GM19238 (cell line): ENCODE measurements at regions not wholly inside any gene's neighbourhood (a gene's known extent, or its start where the extent isn't known, plus 50 kb on each side); places are given as distances from the start of the nearest gene placed in this dataset.
A peak's percentile ranks its signal among the peaks of the same experiment; 100 is the strongest.

Experiments used
- DNase-seq: peaks from one replicate; pipeline ENCODE4 v3.0.0; 2011; ENCODE audit warnings: low spot score; ENCODE audit not compliant: insufficient read length

GRCh38 chr2:144333143-144333555, 186.8 kb downstream of the ZEB2 start:
- DNase-seq: no peak

DNA sequence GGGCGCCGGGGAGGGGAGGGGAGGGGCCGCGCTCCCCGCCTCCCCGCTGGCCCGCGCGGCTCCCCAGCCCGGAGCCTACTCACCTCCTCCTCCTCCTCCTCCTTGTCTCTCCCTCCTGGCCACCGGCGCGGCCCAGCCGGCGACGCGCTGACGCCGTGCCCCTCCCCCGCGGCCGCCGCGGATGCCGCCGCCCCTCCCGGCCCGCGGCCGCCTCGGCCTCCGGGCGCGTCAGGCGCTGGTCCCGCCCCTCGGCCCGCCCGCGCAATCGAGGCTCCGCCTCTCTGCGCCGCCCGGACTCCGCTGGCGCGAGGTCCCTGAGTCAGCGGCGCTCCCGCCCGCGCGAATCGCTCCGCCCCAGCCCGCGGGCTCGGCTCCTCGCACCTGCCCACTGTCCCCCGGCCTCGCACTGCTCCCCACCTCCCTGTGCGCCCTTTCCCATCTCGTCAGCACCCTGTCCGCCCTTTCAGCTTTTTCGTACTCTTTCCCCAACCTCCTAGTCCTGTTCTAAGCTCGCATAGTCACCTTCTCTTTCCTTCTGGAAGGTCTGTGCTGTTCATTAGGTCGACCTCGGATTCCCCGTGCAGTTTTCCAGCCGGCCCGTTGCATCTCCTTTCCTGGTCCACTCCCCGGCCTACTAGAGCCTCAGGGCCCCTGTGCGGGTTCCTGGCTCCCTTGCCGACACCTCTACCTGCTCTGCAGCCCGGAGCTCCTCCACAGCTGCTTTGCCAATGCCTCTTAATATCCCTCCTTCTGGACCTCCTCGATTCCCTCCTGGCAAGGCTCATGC, 187.4 kb downstream of the ZEB2 start:
- peak; percentile 81 for DNase-seq

DNA sequence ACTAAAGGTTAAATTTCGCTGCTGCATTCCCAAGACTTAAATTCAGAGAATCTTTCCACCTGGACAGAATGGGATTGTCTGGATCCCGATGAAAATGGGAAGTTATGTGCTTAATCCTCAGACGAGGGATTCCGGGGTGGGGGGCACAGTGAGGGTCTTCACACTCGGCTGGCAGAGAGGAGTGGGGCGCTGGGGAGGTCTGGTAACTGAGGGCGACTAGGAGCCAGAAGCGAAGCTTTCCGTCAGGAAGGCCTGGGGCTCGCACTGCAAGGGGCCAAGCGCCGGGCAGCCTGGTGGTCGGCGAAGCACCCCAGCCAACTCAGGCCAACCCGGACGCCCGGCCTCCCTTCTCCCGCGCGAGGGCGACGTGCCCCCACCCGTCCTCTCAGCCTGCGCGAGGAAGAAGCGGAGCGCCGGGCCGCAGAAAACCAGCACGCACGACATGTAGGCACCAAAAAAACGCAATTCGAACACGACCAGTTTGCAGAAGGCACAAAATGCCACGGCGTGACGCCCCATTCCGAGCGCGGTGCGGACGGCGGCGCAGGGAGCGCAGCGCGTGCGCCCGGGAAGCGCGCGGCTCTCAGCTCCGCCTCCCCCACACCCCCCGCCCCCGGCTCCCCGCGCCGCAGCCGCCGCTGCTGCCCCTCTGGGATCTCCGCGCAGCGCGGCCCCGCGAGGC, 188.1 kb downstream of the ZEB2 start:
- peak; percentile 42 for DNase-seq

DNA sequence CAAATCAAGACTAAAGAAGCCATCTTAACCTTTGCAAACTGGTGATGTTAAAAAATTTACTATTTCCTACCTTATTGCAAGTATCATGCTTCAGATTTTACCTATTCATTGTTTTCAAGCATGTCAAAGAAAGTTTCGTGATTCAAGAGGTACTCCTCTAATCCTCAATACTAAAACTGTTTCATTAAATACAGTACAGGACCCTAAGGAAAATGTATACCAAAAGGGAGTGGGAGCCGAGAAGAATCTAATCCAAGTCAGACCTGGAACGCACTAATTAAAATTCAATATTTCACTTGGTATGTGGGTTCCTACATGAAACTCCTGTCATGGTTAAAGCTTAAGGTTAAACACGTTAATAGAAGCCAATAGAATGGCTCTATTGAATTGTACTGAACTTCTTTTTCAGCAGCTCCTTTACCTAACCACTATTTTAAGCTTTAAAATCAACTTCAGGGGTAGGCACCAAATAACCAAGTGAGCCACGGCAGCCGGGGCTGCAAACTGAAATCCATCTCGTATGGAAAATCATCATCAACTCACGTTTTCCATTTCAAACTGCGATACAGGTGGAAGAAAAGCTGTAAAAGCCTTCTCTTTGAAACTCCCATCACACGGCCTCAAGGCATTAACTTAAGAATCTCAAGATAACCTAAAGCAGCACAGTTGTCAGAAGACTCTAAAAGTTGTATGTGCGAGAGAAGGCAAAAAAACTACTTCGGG, 188.8 kb downstream of the ZEB2 start:
- no peak for DNase-seq

- no peak for DNase-seq
Measured at GRCh38 chr2:144329472-144329871, 190.4 kb downstream of the ZEB2 start.

DNA sequence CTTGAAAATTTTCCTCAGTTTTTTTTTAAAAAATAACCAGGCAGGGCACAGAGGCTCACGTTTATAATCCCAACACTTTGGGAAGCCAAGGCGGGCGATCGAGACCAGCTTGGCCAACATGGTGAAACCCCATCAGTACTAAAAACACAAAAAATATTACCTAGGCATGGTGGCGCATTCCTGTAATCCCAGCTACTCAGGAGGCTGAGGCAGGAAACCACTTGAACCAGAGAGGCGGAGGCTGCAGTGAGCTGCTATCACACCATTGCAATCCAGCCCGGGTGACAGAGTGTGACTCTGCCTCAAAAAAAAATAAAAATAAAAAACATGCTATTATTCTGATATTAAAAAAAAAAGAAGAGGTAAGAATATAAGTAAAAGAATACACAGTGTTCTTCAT, 191.0 kb downstream of the ZEB2 start:
- DNase-seq: no peak

GRCh38 chr2:144326825-144327224, 193.1 kb downstream of the ZEB2 start:
- DNase-seq: no peak

DNA sequence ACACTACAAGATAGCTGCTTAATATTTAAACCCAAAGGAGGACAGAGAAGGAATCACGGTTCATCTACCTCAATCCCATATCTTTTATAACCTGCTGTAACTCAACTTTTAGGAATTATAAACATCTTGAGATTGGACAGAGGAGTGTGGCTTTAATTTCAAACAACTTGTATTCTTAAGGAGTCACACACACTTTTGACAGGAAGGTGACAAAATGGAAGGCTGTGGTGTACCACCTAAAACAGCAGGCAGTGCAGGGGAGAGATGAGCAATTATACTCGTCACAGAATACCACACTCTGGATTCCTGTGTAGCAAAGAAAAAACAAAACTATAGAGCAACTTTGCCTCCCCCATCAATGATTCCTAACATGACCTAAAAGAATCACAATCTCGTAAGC, 194.8 kb downstream of the ZEB2 start:
- DNase-seq: no peak

DNA sequence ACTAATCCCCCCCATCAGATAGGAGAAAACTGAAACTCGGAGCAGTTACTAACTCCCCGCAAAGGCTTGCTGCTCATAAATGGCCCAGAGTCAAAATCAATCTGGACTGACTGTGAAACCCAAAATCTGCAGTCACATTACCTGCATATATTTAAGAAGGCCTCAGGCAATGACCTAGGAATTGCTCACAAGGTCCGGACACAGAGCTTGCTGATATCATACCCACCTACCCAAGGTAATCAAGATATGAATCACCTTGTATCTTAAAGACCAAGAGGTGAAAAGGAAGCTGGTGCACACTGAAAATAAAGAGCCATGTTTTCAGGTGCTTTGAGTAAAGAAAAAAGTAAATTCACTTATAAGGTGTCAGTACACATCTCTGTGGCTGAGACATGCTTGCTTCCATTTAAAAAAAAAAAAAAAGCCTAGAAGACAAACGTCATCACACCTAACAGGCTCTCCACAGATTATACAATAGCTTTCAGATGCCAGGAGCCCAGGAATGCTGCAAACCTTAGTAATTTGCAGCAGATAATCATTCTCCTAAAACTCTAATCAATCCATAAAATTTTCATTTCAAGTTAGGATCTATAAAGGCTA, 195.4 kb downstream of the ZEB2 start:
- DNase-seq: no peak

- DNase-seq: no peak
Measured at GRCh38 chr2:144323946-144324345, 196.0 kb downstream of the ZEB2 start.

DNA sequence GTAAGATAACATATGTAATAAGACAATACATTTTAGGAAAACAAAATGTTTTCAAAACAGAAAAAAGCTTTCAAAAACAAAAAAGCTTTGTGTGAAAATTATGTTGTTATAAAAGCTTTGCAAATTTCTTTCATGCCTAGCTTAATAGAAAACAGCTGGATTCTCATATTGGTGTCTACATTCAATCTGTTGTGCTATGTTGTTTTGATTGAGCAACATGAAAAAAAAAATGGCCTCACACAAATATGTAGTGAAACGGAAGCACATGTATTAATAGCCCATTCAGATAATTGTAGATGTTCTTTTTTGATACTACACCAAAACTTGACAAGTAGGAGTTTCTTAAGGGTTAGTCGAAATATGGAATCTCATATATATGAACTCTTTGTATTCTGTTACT, 197.5 kb downstream of the ZEB2 start:
- DNase-seq: no peak

DNA sequence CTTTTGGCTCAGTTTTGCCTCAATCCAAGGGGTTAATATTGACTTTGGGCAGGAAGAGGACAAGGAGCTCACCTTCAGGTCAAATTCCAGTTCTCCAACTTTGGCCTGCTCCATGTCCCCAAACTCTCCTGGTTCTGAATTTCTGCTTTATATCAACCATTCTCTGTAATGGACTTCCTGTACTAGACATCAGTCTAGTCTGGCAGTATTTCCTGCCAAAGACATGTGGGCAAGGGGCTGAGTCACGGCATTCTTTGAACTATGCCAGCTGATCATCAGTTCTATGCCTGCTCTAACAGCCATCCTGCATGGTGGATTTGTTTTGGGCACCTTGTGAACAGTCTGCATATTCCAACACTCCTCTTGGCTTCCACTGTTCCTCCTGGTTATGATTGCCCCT, 199.4 kb downstream of the ZEB2 start:
- no peak for DNase-seq

DNA sequence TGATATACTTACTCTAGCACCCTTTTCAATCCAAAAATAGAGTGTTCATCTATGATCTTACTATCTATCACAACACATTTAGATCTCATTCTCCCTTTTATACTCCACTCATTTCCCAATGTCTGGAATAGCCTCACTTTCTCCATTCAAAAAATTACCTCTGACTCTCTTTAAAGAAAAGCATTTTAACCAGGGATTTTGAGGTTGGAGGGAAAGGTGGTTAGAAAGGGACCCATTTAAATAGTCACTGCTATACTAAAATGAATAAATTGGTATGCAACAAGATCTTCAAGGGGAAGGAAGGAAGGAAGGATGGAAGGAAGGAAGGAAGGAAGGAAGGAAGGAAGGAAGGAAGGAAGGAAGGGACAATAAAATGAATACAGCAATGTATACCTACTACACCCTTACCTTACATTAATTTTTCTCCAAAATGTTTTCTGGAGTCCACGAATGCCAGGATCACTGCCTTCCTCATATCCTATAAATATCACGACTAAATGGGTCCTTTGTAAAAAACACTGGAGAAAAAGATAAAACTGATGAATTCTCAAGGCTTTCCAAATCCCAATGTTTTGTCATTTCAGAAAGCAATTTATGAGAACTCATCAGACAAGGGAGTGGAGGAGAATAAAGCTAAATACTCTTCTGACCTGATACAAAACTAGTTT, 202.7 kb downstream of the ZEB2 start:
- no peak for DNase-seq

- no peak for DNase-seq
Measured at GRCh38 chr2:144310889-144311608, 208.9 kb downstream of the ZEB2 start.

DNA sequence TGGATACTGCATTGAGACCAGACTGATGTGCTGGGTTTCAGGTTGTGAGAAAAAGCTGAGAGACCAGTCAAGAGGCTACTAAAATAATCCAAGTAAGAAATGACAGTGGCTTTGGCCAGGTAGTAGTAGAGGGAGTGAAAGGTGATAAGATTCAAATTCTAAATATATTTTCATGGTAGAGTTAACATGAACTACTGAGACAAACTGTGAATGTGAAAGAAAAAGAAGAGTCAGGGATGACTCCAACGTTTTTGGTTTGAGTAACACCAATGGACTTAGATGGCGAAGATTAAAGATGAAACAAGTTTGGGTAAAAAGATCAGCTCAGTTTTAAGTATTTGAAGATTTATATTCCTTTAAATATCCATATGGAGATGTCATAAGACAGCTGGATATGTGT, 209.4 kb downstream of the ZEB2 start:
- no peak for DNase-seq

DNA sequence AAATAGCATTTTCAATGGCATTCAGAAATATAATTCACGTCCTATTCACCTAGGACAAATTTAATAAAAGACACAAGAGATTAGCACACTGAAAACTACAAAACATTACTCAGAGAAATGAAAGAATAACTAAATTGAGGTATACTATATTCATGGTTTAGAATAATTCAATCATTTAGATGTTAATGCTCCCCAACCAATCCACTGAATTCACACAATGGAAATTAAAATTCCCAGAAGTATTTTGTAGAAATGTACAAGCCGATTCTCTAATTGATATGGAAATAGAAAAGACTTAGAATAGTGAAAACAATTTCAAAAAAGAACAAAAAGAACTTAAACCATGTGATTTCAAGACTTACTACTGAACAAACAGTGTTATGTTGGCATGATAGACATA, 212.2 kb downstream of the ZEB2 start:
- no peak for DNase-seq

DNA sequence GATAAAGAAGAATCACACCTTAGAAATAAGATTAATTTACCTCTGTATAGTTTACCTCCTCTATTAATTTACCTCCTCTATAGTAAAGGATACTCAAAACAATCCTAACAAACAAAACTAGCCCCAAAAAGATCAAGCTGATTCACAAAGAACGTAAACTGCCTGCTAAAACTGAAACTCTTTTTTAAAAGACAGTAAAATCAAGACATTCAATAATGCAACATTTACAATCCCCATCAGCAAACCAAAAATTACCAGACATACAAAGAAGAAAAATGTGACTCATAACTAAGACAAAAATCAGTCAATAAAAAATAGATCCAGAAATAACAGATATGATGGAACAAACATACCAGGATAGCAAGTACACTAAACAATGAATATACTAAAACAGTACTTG, 215.7 kb downstream of the ZEB2 start:
- DNase-seq: no peak

DNA sequence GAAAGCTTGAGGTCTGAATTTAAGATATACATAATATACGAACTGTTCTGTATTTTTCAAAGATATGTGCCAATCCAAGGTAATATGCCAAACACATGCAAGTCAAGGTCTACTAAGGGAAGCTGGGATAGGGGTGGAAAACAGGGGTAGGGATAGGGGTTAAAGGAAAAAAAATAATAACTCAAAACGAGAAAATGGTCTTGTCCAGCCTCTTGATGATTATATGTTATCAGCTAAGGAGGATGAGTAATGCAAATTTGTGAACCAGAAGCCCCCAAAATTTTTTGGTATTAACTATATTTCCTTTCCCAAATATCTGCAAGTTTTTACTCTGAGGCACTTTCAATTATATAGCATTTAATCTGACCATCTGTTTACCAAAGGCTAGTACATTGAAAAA, 219.3 kb downstream of the ZEB2 start:
- DNase-seq: no peak

- DNase-seq: no peak
Measured at GRCh38 chr2:144290276-144290675, 229.6 kb downstream of the ZEB2 start.

- DNase-seq: no peak
Measured at GRCh38 chr2:144288438-144288837, 231.5 kb downstream of the ZEB2 start.

DNA sequence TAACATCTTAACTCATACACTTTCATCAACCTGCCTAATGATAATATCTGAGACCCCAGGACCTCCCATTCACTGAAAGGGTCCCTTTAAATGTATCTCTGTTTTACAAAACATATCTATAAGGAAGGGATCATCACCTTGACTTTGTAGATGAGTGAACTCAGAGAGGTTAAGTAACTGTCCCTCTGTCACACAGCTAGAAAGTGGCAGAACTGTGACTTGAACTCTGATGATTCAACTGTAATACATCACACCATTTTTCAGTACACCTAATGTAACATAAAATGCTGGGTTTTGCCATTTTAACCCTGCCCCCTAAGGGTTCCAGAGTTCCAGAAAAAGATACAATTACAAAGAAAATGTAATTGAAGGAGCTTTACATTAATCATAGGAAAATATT, 234.6 kb downstream of the ZEB2 start:
- no peak for DNase-seq
